HCT116 (cell line): ENCODE measurements at regions not wholly inside any gene's neighbourhood (a gene's known extent, or its start where the extent isn't known, plus 50 kb on each side); places are given as distances from the start of the nearest gene placed in this dataset.

Source experiments
- ATAC-seq: fragments of 200-7000 bp; cut with Tn5 transposase; 2 replicates; pipeline ENCODE4 v1.9.1; 2020; ENCODE audit warnings: mild to moderate bottlenecking, moderate library complexity
- BruUV-seq: library from RNA; stranded (reverse); fragments of 400-500 nt; replicated peaks from 2 replicates; lab custom pipeline; 2021; lab: Mats Ljungman, UMichigan
- CTCF ChIA-PET: fragments of 300-600 bp; sonication (Branson Sonifier 250); formaldehyde crosslinking; loops from one replicate; lab custom pipeline; 2021; ENCODE audit warnings: antibody characterized with exemption; lab: Charles Lee
- POLR2A ChIA-PET: fragments of 300-600, 350-600 bp; sonication (Branson Sonifier 250); formaldehyde crosslinking; loops from one replicate; lab custom pipeline; 2021; ENCODE audit warnings: antibody characterized with exemption; lab: Charles Lee
- RAD21 ChIA-PET, 2 experiments: fragments of 300-600 bp; sonication (Branson Sonifier 250); formaldehyde crosslinking; loops; one replicate each; lab custom pipeline; 2023; ENCODE audit warnings: low total read pairs in 2 of 2; ENCODE audit not compliant: uncharacterized antibody in 2 of 2, unreplicated experiment in 2 of 2, low non-redundant PET in 1 of 2; lab: Charles Lee
- DNase-seq: peaks from one replicate; pipeline ENCODE4 v3.0.0-alpha.2; 2010; ENCODE audit warnings: low read depth, low spot score
- H2AFZ ChIP-seq: fragments of 200-600 bp; shearing (Covaris generic), sonication (generic); 2 replicates; pipeline ENCODE4 v1.6.1; 2017; ENCODE audit warnings: low read depth, mixed run types, mixed read lengths, antibody characterized with exemption, low read length; ENCODE audit not compliant: poor library complexity, severe bottlenecking
- H3K27ac ChIP-seq: 2 replicates; pipeline ENCODE4 v1.5.1; 2012; ENCODE audit warnings: low read depth, low read length
- H3K27me3 ChIP-seq: fragments of 200-600 bp; sonication (generic); 2 replicates; pipeline ENCODE4 v1.6.1; 2016; ENCODE audit warnings: mixed run types, low read length, mixed read lengths; ENCODE audit not compliant: insufficient read depth
- H3K36me3 ChIP-seq, 2 experiments: fragments of 200-500 bp in 1 of 2; fragments of 200-600 bp in 1 of 2; sonication (Bioruptor generic) in 1 of 2; sonication (generic) in 1 of 2; 2 replicates each; pipeline versions ENCODE4 v1.5.1 to v1.6.1; 2014 to 2016; ENCODE audit warnings: low read length in 2 of 2, inconsistent platforms in 1 of 2, mixed read lengths in 1 of 2, mixed run types in 1 of 2; ENCODE audit not compliant: insufficient read depth in 2 of 2, control insufficient read depth in 1 of 2
- H3K4me1 ChIP-seq, 2 experiments: fragments of 200-600 bp in 1 of 2; sonication (generic) in 1 of 2; 2 replicates each; pipeline versions ENCODE4 v1.5.1 to v1.6.1; 2012 to 2017; ENCODE audit warnings: low read length in 2 of 2, inconsistent platforms in 1 of 2, mild to moderate bottlenecking in 1 of 2, mixed read lengths in 1 of 2, mixed run types in 1 of 2, moderate library complexity in 1 of 2; ENCODE audit not compliant: insufficient read depth in 2 of 2, control insufficient read depth in 1 of 2
- H3K4me2 ChIP-seq: fragments of 200-600 bp; sonication (generic); 2 replicates; pipeline ENCODE4 v1.6.1; 2017; ENCODE audit warnings: mixed run types, low read length, mixed read lengths
- H3K4me3 ChIP-seq, 2 experiments: fragments of 200-600 bp in 1 of 2; sonication (generic) in 1 of 2; replicated peaks in 1 of 2; 2 replicates each; pipeline ENCODE4 v1.5.1; 2011 to 2016; ENCODE audit warnings: low read length in 2 of 2, control low read depth in 1 of 2, low read depth in 1 of 2, mild to moderate bottlenecking in 1 of 2, mixed read lengths in 1 of 2, mixed run types in 1 of 2
- H3K79me2 ChIP-seq: fragments of 200-600 bp; sonication (generic); 2 replicates; pipeline ENCODE4 v1.6.1; 2017; ENCODE audit warnings: mild to moderate bottlenecking, mixed run types, low read length, moderate library complexity, mixed read lengths; ENCODE audit not compliant: insufficient read depth
- H3K9ac ChIP-seq: fragments of 200-600 bp; sonication (generic); 2 replicates; pipeline ENCODE4 v1.6.1; 2016; ENCODE audit warnings: low read length, mixed read lengths
- H3K9me2 ChIP-seq: fragments of 200-600 bp; sonication (generic), shearing (Covaris generic); 2 replicates; pipeline ENCODE4 v1.6.1; 2017; ENCODE audit warnings: mixed run types, mild to moderate bottlenecking, moderate library complexity; ENCODE audit not compliant: insufficient read depth
- H3K9me3 ChIP-seq, 2 experiments: fragments of 200-500 bp in 1 of 2; fragments of 200-600 bp in 1 of 2; sonication (Bioruptor generic) in 1 of 2; sonication (generic) in 1 of 2; 2 replicates each; pipeline ENCODE4 v1.6.1; 2014 to 2017; ENCODE audit warnings: low read length in 2 of 2, mixed read lengths in 2 of 2, inconsistent platforms in 1 of 2, low read depth in 1 of 2, mild to moderate bottlenecking in 1 of 2, mixed run types in 1 of 2, moderate library complexity in 1 of 2; ENCODE audit not compliant: control insufficient read depth in 1 of 2, insufficient read depth in 1 of 2
- H4K20me1 ChIP-seq: fragments of 200-600 bp; sonication (generic), shearing (Covaris generic); 2 replicates; pipeline ENCODE4 v1.6.1; 2017; ENCODE audit warnings: mixed run types, mild to moderate bottlenecking, moderate library complexity; ENCODE audit not compliant: insufficient read depth
- CBX3 ChIP-seq: IDR thresholded peaks from 2 replicates; pipeline ENCODE4 v1.6.1; 2012; ENCODE audit warnings: low read depth
- CEBPB ChIP-seq: IDR thresholded peaks from 2 replicates; pipeline ENCODE4 v1.6.1; 2012; ENCODE audit warnings: low read depth
- FOSL1 ChIP-seq: IDR thresholded peaks from 2 replicates; pipeline ENCODE4 v1.6.1; 2012; ENCODE audit warnings: low read depth
- JUND ChIP-seq: IDR thresholded peaks from 2 replicates; pipeline ENCODE4 v1.6.1; 2012
- POLR2AphosphoS5 ChIP-seq: IDR thresholded peaks from 2 replicates; pipeline ENCODE4 v1.6.1; 2011; ENCODE audit warnings: mild to moderate bottlenecking, low read depth, low read length, moderate library complexity
- SIN3A ChIP-seq: IDR thresholded peaks from 2 replicates; pipeline ENCODE4 v1.6.1; 2012; ENCODE audit warnings: low read depth
- TCF7L2 ChIP-seq: IDR thresholded peaks from 2 replicates; pipeline ENCODE4 v1.7.0; 2011; ENCODE audit warnings: borderline replicate concordance, inconsistent platforms; ENCODE audit not compliant: insufficient read depth, insufficient read length; ENCODE audit errors: extremely low read depth
- ZNF274 ChIP-seq: fragments of 200-500 bp; sonication (Bioruptor generic); IDR thresholded peaks from 2 replicates; pipeline ENCODE4 v1.6.1; 2014; ENCODE audit warnings: mild to moderate bottlenecking, low read depth, low read length, inconsistent platforms
- intact Hi-C: fragments of 100-400 bp; cut with micrococcal nuclease; formaldehyde crosslinking; loops from 2 replicates; pipeline ENCODE4 v1.10.0; 2022
- TF ChIP-seq, protein P1 (sequence below): IDR thresholded peaks from 2 replicates; pipeline ENCODE4 v1.6.1; 2012
- TF ChIP-seq, protein P2 (sequence below): IDR thresholded peaks from 2 replicates; pipeline ENCODE4 v1.6.1; 2012
- TF ChIP-seq, protein P3 (sequence below): IDR thresholded peaks from 2 replicates; pipeline ENCODE4 v1.6.1; 2011; ENCODE audit warnings: mild to moderate bottlenecking, low read length, moderate library complexity; ENCODE audit not compliant: insufficient replicate concordance; ENCODE audit errors: extremely low read depth

DNA sequence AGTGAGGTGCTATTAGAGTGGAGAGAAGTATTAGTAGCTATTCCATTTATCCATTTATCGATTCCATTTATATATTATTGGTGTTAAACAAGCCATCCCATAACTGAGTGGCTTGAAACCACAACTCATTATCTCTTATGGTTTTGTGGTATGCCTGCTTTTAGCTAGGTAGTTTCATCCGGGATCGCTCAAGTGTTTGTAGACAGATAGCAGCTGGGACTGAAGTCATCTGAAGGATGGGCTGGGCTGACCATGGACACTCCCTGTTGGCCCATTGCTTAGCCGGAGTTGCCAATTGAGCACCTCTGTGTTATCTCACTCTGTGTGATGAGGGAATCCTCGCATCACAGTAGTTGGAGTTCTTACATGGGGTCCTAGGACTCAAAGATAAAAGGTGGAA lies 622.5 kb downstream of the PLA2G4A start:
- H3K4me3 ChIP-seq, result no peak overlapping the region
- no peak overlapping the region for H2AFZ ChIP-seq
- ATAC-seq (no peak), DNase-seq (no peak)
- no peaks in the 10 kb centered on the region for H3K4me1 ChIP-seq
- H3K4me2 ChIP-seq, result no peak overlapping the region
- H4K20me1 ChIP-seq, result no peaks in the 10 kb centered on the region
- intact Hi-C loops, result no loop called here
- no TSS peak for BruUV-seq
- H3K79me2 ChIP-seq, result no peaks in the 10 kb centered on the region
- CTCF ChIA-PET, result no interaction called here
- TF ChIP-seq TCF7L2, result no peak
- TF ChIP-seq, protein P1, sequence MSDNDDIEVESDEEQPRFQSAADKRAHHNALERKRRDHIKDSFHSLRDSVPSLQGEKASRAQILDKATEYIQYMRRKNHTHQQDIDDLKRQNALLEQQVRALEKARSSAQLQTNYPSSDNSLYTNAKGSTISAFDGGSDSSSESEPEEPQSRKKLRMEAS, result no peak
- TF ChIP-seq FOSL1, result no peak
- no peak for TF ChIP-seq ZNF274
- TF ChIP-seq, protein P2, sequence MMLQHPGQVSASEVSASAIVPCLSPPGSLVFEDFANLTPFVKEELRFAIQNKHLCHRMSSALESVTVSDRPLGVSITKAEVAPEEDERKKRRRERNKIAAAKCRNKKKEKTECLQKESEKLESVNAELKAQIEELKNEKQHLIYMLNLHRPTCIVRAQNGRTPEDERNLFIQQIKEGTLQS, result no peak
- TF ChIP-seq POLR2AphosphoS5, result no peak
- TF ChIP-seq, protein P3, sequence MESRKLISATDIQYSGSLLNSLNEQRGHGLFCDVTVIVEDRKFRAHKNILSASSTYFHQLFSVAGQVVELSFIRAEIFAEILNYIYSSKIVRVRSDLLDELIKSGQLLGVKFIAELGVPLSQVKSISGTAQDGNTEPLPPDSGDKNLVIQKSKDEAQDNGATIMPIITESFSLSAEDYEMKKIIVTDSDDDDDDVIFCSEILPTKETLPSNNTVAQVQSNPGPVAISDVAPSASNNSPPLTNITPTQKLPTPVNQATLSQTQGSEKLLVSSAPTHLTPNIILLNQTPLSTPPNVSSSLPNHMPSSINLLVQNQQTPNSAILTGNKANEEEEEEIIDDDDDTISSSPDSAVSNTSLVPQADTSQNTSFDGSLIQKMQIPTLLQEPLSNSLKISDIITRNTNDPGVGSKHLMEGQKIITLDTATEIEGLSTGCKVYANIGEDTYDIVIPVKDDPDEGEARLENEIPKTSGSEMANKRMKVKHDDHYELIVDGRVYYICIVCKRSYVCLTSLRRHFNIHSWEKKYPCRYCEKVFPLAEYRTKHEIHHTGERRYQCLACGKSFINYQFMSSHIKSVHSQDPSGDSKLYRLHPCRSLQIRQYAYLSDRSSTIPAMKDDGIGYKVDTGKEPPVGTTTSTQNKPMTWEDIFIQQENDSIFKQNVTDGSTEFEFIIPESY, result no peak
- TF ChIP-seq JUND, result no peak
- TF ChIP-seq SIN3A, result no peak
- TF ChIP-seq CBX3, result no peak
- no peak for TF ChIP-seq CEBPB
- POLR2A ChIA-PET, result no interaction called here
- no peaks in the 10 kb centered on the region for H3K9me2 ChIP-seq
- H3K27ac ChIP-seq, result no peak overlapping the region
- no peaks in the 10 kb centered on the region for H3K27me3 ChIP-seq
- no peaks in the 10 kb centered on the region for H3K36me3 ChIP-seq
- no peak overlapping the region for H3K9ac ChIP-seq
- RAD21 ChIA-PET, result no interaction called here
- no peaks in the 10 kb centered on the region for H3K9me3 ChIP-seq
